Neural progenitor cell (in vitro differentiated cells): ENCODE measurements at regions not wholly inside any gene's neighbourhood (a gene's known extent, or its start where the extent isn't known, plus 50 kb on each side); places are given as distances from the start of the nearest gene placed in this dataset.

ENCODE experiments used
- DNase-seq: peaks from one replicate; pipeline ENCODE4 v3.0.0-alpha.2; 2016; ENCODE audit warnings: low spot score
- H2AFZ ChIP-seq: fragments of 200-600 bp; sonication (generic); replicated peaks from 2 replicates; pipeline ENCODE4 v1.6.1; 2016; ENCODE audit warnings: antibody characterized with exemption
- H3F3A ChIP-seq: fragments of 200-600 bp; sonication (generic); 2 replicates; pipeline ENCODE4 v1.6.1; 2016; ENCODE audit warnings: antibody characterized with exemption, low read depth
- H3K27ac ChIP-seq: fragments of 200-600 bp; sonication (generic); 2 replicates; pipeline ENCODE4 v1.5.1; 2016; ENCODE audit warnings: mild to moderate bottlenecking
- H3K27me3 ChIP-seq: fragments of 200-600 bp; sonication (generic); 2 replicates; pipeline ENCODE4 v1.6.1; 2016; ENCODE audit warnings: mild to moderate bottlenecking, moderate library complexity
- H3K36me3 ChIP-seq: fragments of 200-600 bp; sonication (generic); 2 replicates; pipeline ENCODE4 v1.5.1; 2016
- H3K4me1 ChIP-seq: fragments of 200-600 bp; sonication (generic); 2 replicates; pipeline ENCODE4 v1.6.1; 2016; ENCODE audit warnings: mixed run types
- H3K4me2 ChIP-seq: fragments of 200-600 bp; sonication (generic); 2 replicates; pipeline ENCODE4 v1.6.1; 2016
- H3K4me3 ChIP-seq: fragments of 200-600 bp; sonication (generic); 2 replicates; pipeline ENCODE4 v1.5.1; 2016
- H3K79me2 ChIP-seq: fragments of 200-600 bp; sonication (generic); 2 replicates; pipeline ENCODE4 v1.6.1; 2016; ENCODE audit warnings: low read depth
- H3K9ac ChIP-seq: fragments of 200-600 bp; sonication (generic); 2 replicates; pipeline ENCODE4 v1.6.1; 2016
- H3K9me3 ChIP-seq: fragments of 200-600 bp; sonication (generic); 2 replicates; pipeline ENCODE4 v1.5.1; 2016; ENCODE audit warnings: low read depth
- H4K20me1 ChIP-seq: fragments of 200-600 bp; sonication (generic); 2 replicates; pipeline ENCODE4 v1.6.1; 2016; ENCODE audit warnings: low read depth
- H3K27ac Mint-ChIP-seq: 3 replicates; pipeline ENCODE4 v1.8.0; 2021; ENCODE audit warnings: mixed read lengths
- H3K27me3 Mint-ChIP-seq: 2 replicates; pipeline ENCODE4 v1.8.0; 2022; ENCODE audit warnings: low read depth, mild to moderate bottlenecking, inconsistent platforms, moderate library complexity, mixed read lengths; ENCODE audit not compliant: insufficient read depth
- H3K36me3 Mint-ChIP-seq: 3 replicates; pipeline ENCODE4 v1.8.0; 2021; ENCODE audit warnings: mixed read lengths
- H3K4me1 Mint-ChIP-seq: 3 replicates; pipeline ENCODE4 v1.8.0; 2021; ENCODE audit warnings: mixed read lengths
- H3K4me3 Mint-ChIP-seq: 3 replicates; pipeline ENCODE4 v1.8.0; 2021; ENCODE audit warnings: mild to moderate bottlenecking, moderate library complexity, mixed read lengths
- H3K9me3 Mint-ChIP-seq: 3 replicates; pipeline ENCODE4 v1.8.0; 2020; ENCODE audit warnings: mixed read lengths
- EZH2 ChIP-seq: fragments of 200-600 bp; sonication (generic); IDR thresholded peaks from 2 replicates; pipeline ENCODE4 v1.6.1; 2017; ENCODE audit warnings: antibody characterized with exemption, mild to moderate bottlenecking, moderate library complexity
- EZH2phosphoT487 ChIP-seq: fragments of 200-600 bp; sonication (generic); IDR thresholded peaks from 2 replicates; pipeline ENCODE4 v1.6.1; 2017; ENCODE audit warnings: antibody characterized with exemption
- TF ChIP-seq, protein P1 (sequence below): fragments of 200-600 bp; sonication (generic); IDR thresholded peaks from 2 replicates; pipeline ENCODE4 v1.5.1; 2017; ENCODE audit warnings: antibody characterized with exemption, mild to moderate bottlenecking

DNA sequence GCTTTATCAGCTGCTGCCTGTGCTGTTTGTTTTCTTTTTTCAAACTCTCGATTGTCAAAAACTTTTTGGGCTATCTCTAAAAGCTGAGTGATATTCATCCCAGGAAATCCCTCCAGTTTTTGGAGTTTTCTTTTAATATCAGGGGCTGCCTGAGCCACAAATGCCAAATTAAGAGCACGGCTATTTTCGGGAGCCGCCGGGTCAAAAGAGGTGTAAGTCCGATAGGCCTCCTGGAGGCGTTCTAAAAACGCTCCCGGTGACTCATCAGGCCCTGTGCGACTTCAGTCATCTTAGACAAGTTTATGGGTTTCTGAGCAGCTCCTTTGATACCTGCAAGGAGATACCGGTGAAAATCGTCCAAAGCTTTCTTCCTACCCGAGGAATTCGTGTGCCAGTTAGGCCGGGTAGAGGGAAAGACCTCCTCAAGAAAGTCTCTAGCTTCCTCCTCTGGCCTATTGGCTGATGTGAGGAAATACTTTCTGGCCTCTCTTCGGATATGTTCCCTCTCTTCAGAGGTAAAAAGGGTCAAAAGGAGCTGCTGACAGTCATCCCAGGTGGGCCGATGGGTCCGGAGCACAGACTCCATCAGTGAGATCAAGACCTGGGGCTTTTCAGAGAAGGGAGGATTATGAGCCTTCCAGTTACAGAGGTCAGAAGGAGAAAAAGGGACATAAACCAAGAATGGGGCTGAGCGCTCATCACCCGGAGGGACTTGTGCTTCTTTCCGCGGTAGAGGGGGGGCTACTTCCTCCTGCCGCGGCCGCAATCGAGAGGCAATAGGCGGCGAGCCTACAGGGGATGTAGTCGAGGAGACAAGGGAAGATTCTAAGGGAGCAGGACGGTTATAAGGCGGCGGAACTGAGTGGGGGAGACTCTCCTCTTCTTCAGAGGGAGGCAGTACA lies 151.1 kb downstream of the TRIM27 start:
- Mint-ChIP-seq H3K36me3 (peaks cover 1% of the 10 kb centered on the region), H3K9me3 (peaks cover 22% of the 10 kb centered on the region), H3K4me1 (peaks cover 8% of the 10 kb centered on the region), H3K4me3 (peak overlapping the region; percentile 36), H3K27ac (no peak overlapping the region), H3K27me3 (peaks cover 100% of the 10 kb centered on the region)
- TF ChIP-seq EZH2phosphoT487: peak; percentile 95
- TF ChIP-seq, protein P1, sequence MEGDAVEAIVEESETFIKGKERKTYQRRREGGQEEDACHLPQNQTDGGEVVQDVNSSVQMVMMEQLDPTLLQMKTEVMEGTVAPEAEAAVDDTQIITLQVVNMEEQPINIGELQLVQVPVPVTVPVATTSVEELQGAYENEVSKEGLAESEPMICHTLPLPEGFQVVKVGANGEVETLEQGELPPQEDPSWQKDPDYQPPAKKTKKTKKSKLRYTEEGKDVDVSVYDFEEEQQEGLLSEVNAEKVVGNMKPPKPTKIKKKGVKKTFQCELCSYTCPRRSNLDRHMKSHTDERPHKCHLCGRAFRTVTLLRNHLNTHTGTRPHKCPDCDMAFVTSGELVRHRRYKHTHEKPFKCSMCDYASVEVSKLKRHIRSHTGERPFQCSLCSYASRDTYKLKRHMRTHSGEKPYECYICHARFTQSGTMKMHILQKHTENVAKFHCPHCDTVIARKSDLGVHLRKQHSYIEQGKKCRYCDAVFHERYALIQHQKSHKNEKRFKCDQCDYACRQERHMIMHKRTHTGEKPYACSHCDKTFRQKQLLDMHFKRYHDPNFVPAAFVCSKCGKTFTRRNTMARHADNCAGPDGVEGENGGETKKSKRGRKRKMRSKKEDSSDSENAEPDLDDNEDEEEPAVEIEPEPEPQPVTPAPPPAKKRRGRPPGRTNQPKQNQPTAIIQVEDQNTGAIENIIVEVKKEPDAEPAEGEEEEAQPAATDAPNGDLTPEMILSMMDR: no peak
- TF ChIP-seq EZH2: peak; percentile 95
- peak; percentile 53 for DNase-seq
- peaks cover 94% of the 10 kb centered on the region for H4K20me1 ChIP-seq
- H3K79me2 ChIP-seq: no peaks in the 10 kb centered on the region
- peak overlapping the region; percentile 62 for H3K4me2 ChIP-seq
- H3K4me3 ChIP-seq: peak overlapping the region; percentile 22
- peaks cover 33% of the 10 kb centered on the region for H3K4me1 ChIP-seq
- H3K27ac ChIP-seq: no peak overlapping the region
- no peaks in the 10 kb centered on the region for H3K36me3 ChIP-seq
- H3F3A ChIP-seq: peaks cover 51% of the 10 kb centered on the region
- H3K9ac ChIP-seq: no peak overlapping the region
- peaks cover 100% of the 10 kb centered on the region for H3K27me3 ChIP-seq
- H3K9me3 ChIP-seq: no peaks in the 10 kb centered on the region
- no peak overlapping the region for H2AFZ ChIP-seq

DNA sequence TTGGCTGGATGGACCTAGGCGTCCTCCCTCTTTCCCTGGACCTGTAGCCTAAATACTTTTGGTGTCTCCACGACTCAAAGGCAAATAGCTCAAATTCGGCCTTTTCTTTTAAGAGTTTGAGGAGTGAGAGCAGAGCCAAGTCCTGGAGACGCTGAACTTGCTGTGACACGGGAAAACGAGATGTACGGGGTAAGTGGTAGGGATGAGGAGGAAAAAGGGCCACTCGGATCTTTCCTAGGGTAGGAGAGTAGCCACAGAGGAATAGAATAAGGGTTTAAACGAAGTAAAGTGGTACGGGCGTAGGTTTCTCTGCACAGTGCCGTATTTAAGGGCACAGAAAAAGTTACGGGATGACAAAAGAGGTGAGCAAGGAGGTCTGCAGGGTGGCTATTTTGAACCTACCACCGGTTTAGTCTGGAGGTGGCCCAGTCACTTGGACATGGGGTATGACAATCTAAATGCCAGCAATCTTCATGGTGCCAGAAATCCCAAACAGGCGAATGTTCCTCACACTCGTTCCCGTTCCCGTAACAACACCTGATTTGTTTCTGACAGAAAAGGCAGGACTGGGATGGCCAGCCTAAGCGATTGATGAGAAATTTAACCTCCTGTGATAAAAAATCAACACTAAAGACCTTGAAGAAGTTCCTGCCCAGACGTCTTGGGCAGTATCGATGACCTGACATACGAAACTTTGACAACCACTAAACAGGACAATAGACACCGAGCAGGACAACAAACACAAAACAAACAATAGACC lies 149.3 kb downstream of the TRIM27 start:
- TF ChIP-seq EZH2phosphoT487 (no peak), EZH2 (no peak)
- Histone ChIP-seq H4K20me1 (peaks cover 89% of the 10 kb centered on the region), H3K9me3 (no peaks in the 10 kb centered on the region), H3F3A (peaks cover 47% of the 10 kb centered on the region), H3K79me2 (no peaks in the 10 kb centered on the region), H3K36me3 (no peaks in the 10 kb centered on the region), H3K27ac (no peak overlapping the region), H3K9ac (no peak overlapping the region), H3K4me3 (no peak overlapping the region), H3K4me2 (no peak overlapping the region), H3K27me3 (peaks cover 100% of the 10 kb centered on the region), H3K4me1 (peaks cover 33% of the 10 kb centered on the region), H2AFZ (no peak overlapping the region)
- no peak overlapping the region for H3K4me3 Mint-ChIP-seq
- DNase-seq: no peak
- peaks cover 15% of the 10 kb centered on the region for H3K9me3 Mint-ChIP-seq
- H3K36me3 Mint-ChIP-seq: peaks cover 1% of the 10 kb centered on the region
- peaks cover 99% of the 10 kb centered on the region for H3K27me3 Mint-ChIP-seq
- H3K4me1 Mint-ChIP-seq: peaks cover 7% of the 10 kb centered on the region
- H3K27ac Mint-ChIP-seq: no peak overlapping the region

DNA sequence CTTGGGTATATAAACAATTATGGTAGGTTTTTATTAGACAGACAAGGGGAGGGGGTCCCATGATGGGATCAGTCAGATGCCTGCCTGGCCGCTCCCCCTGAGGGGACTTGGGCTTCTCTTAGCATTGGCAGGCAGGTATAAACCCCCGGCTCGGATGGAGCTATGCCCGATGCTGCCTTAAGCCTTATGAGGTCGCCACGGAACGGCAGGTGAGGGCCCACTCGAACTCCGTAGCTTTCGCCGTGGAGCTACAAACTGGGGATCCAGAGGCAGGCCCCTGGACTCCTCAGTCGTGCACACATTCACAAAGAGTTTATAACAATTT lies 148.8 kb downstream of the TRIM27 start:
- TF ChIP-seq EZH2phosphoT487: peak; percentile 9
- TF ChIP-seq, protein P1: no peak

More for the DNA sequence above, 148.8 kb downstream of the TRIM27 start:
- DNase-seq: no peak
- Histone ChIP-seq H3K27me3 (peaks cover 100% of the 10 kb centered on the region), H3K79me2 (no peaks in the 10 kb centered on the region), H3K4me2 (no peak overlapping the region), H3K4me1 (peaks cover 33% of the 10 kb centered on the region), H2AFZ (no peak overlapping the region), H3K36me3 (no peaks in the 10 kb centered on the region), H3F3A (peaks cover 41% of the 10 kb centered on the region), H3K9ac (no peak overlapping the region), H3K4me3 (no peak overlapping the region), H4K20me1 (peaks cover 89% of the 10 kb centered on the region), H3K27ac (no peak overlapping the region), H3K9me3 (no peaks in the 10 kb centered on the region)
- no peaks in the 10 kb centered on the region for H3K36me3 Mint-ChIP-seq
- peaks cover 1% of the 10 kb centered on the region for H3K4me1 Mint-ChIP-seq
- no peak overlapping the region for H3K27ac Mint-ChIP-seq
- H3K4me3 Mint-ChIP-seq: no peak overlapping the region
- H3K9me3 Mint-ChIP-seq: peaks cover 19% of the 10 kb centered on the region
- peaks cover 99% of the 10 kb centered on the region for H3K27me3 Mint-ChIP-seq
